HEK293 (cell line): ENCODE measurements at regions not wholly inside any gene's neighbourhood (a gene's known extent, or its start where the extent isn't known, plus 50 kb on each side); places are given as distances from the start of the nearest gene placed in this dataset.

ENCODE experiments used
- CTCF ChIA-PET: fragments of 350-600 bp; formaldehyde crosslinking; extraction: SDS; loops from one replicate; lab custom pipeline; 2021; ENCODE audit warnings: antibody characterized with exemption; lab: Yijun Ruan, JAX
- POLR2A ChIA-PET: fragments of 300-600 bp; formaldehyde crosslinking; extraction: SDS; loops from one replicate; lab custom pipeline; 2020; ENCODE audit warnings: antibody characterized with exemption, inconsistent platforms; lab: Yijun Ruan, JAX
- H3K27ac ChIP-seq: fragments of 200-500 bp; sonication (Bioruptor generic); 2 replicates; pipeline ENCODE4 v1.5.1; 2014; ENCODE audit warnings: low read depth, low read length, control low read depth, inconsistent platforms; ENCODE audit errors: extremely low read depth
- H3K36me3 ChIP-seq, 2 experiments: fragments of 200-500 bp in 1 of 2; sonication (Bioruptor generic) in 1 of 2; 1 replicate in 1 of 2; 2 replicates in 1 of 2; pipeline ENCODE4 v1.5.1; 2014 to 2017; ENCODE audit warnings: inconsistent platforms in 2 of 2, low read length in 2 of 2; ENCODE audit not compliant: control insufficient read depth in 2 of 2, insufficient read depth in 1 of 2
- H3K4me1 ChIP-seq: fragments of 200-500 bp; sonication (Bioruptor generic); 2 replicates; pipeline ENCODE4 v1.5.1; 2014; ENCODE audit warnings: mild to moderate bottlenecking, low read length, inconsistent platforms; ENCODE audit not compliant: control insufficient read depth, insufficient read depth
- H3K4me3 ChIP-seq: 2 replicates; pipeline ENCODE4 v1.5.1; 2011; ENCODE audit warnings: low read depth, mild to moderate bottlenecking, control low read depth, low read length, moderate library complexity
- H3K9me3 ChIP-seq: fragments of 200-500 bp; sonication (Bioruptor generic); 2 replicates; pipeline ENCODE4 v1.5.1; 2014; ENCODE audit warnings: low read depth, low read length, inconsistent platforms; ENCODE audit not compliant: control insufficient read depth, insufficient read depth
- OVOL3 ChIP-seq: fragments of 450-650 bp; formaldehyde crosslinking; IDR thresholded peaks from 2 replicates; pipeline ENCODE4 v1.5.1; 2016; ENCODE audit warnings: missing biosample characterization, missing genetic modification characterization
- SP2 ChIP-seq: fragments of 450-650 bp; formaldehyde crosslinking; IDR thresholded peaks from 2 replicates; pipeline ENCODE4 v1.5.1; 2016; ENCODE audit warnings: missing biosample characterization, missing genetic modification characterization
- SP3 ChIP-seq: fragments of 450-650 bp; formaldehyde crosslinking; IDR thresholded peaks from 2 replicates; pipeline ENCODE4 v1.5.1; 2016; ENCODE audit warnings: missing biosample characterization, missing genetic modification characterization
- ZFP3 ChIP-seq: fragments of 450-650 bp; formaldehyde crosslinking; IDR thresholded peaks from 2 replicates; pipeline ENCODE4 v1.5.1; 2016; ENCODE audit warnings: low read depth, missing biosample characterization, missing genetic modification characterization
- ZNF214 ChIP-seq: fragments of 450-650 bp; formaldehyde crosslinking; IDR thresholded peaks from 2 replicates; pipeline ENCODE4 v1.5.1; 2017; ENCODE audit warnings: missing biosample characterization, mild to moderate bottlenecking, missing genetic modification characterization, borderline replicate concordance
- ZNF302 ChIP-seq: fragments of 450-650 bp; formaldehyde crosslinking; IDR thresholded peaks from 2 replicates; pipeline ENCODE4 v1.5.1; 2016; ENCODE audit warnings: missing biosample characterization, missing genetic modification characterization, low read depth
- ZNF341 ChIP-seq: fragments of 450-650 bp; formaldehyde crosslinking; IDR thresholded peaks from 2 replicates; pipeline ENCODE4; 2016; ENCODE audit warnings: low read depth, missing biosample characterization, missing genetic modification characterization
- ZNF558 ChIP-seq: fragments of 450-650 bp; formaldehyde crosslinking; IDR thresholded peaks from 2 replicates; pipeline ENCODE4 v1.5.1; 2016; ENCODE audit warnings: missing biosample characterization, missing genetic modification characterization
- ZNF571 ChIP-seq: fragments of 450-650 bp; formaldehyde crosslinking; IDR thresholded peaks from 2 replicates; pipeline ENCODE4 v1.5.0; 2017; ENCODE audit warnings: missing biosample characterization, missing genetic modification characterization
- ZNF658 ChIP-seq: fragments of 450-650 bp; formaldehyde crosslinking; IDR thresholded peaks from 2 replicates; pipeline ENCODE4; 2016; ENCODE audit warnings: missing biosample characterization, missing genetic modification characterization
- ZNF670 ChIP-seq: fragments of 450-650 bp; formaldehyde crosslinking; IDR thresholded peaks from 2 replicates; pipeline ENCODE4 v1.5.1; 2016; ENCODE audit warnings: missing biosample characterization, missing genetic modification characterization, low read depth
- ZNF701 ChIP-seq: fragments of 450-650 bp; formaldehyde crosslinking; IDR thresholded peaks from 2 replicates; pipeline ENCODE4 v1.5.1; 2016; ENCODE audit warnings: missing biosample characterization, missing genetic modification characterization
- ZNF76 ChIP-seq: fragments of 450-650 bp; formaldehyde crosslinking; IDR thresholded peaks from 2 replicates; pipeline ENCODE4; 2016; ENCODE audit warnings: low read depth, missing biosample characterization, missing genetic modification characterization, borderline replicate concordance
- ZNF837 ChIP-seq: fragments of 450-650 bp; formaldehyde crosslinking; IDR thresholded peaks from 2 replicates; pipeline ENCODE4 v1.5.1; 2016; ENCODE audit warnings: missing biosample characterization, missing genetic modification characterization
- TF ChIP-seq, protein P1 (sequence below): fragments of 450-650 bp; formaldehyde crosslinking; IDR thresholded peaks from 2 replicates; pipeline ENCODE4 v1.5.1; 2016; ENCODE audit warnings: missing biosample characterization, missing genetic modification characterization
- TF ChIP-seq, protein P2 (sequence below): fragments of 450-650 bp; IDR thresholded peaks from 2 replicates; pipeline ENCODE4 v1.5.1; 2018; ENCODE audit warnings: missing biosample characterization, mild to moderate bottlenecking, missing genetic modification characterization
- TF ChIP-seq, protein P3 (sequence below): sonication (generic); formaldehyde crosslinking; IDR thresholded peaks from 2 replicates; pipeline ENCODE4 v1.8.1; 2022; ENCODE audit warnings: mild to moderate bottlenecking, moderate library complexity, missing genetic modification reagents
- TF ChIP-seq, protein P4 (sequence below): fragments of 450-650 bp; formaldehyde crosslinking; optimal IDR thresholded peaks from 2 replicates; pipeline ENCODE3; 2016; ENCODE audit warnings: missing biosample characterization, mild to moderate bottlenecking, missing genetic modification characterization
- TF ChIP-seq, protein P5 (sequence below): fragments of 450-650 bp; formaldehyde crosslinking; conservative IDR thresholded peaks from 2 replicates; pipeline ENCODE4 v1.5.1; 2016; ENCODE audit warnings: low read depth, missing biosample characterization, missing genetic modification characterization

DNA sequence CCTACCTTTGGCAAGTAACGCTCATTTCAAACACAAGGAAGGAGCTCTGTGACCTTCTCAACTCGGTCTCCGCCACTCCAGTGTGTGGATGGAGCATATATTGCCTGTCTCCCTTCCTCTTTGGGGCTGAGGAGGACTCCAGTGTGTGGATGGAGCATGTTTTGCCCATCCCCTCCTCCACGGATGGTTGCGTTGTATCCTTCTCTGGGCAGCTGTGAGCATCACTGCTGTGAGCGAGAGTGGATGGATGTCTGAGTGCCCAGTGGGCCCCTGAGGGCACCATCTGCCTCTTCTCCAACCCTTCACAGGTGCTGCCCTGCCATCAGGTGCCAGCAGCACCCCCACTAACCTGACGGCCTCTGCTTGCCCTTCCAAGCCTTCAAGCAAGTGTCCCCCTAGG, 186.2 kb downstream of the TEX29 start:
- POLR2A ChIA-PET: no interaction called here

DNA sequence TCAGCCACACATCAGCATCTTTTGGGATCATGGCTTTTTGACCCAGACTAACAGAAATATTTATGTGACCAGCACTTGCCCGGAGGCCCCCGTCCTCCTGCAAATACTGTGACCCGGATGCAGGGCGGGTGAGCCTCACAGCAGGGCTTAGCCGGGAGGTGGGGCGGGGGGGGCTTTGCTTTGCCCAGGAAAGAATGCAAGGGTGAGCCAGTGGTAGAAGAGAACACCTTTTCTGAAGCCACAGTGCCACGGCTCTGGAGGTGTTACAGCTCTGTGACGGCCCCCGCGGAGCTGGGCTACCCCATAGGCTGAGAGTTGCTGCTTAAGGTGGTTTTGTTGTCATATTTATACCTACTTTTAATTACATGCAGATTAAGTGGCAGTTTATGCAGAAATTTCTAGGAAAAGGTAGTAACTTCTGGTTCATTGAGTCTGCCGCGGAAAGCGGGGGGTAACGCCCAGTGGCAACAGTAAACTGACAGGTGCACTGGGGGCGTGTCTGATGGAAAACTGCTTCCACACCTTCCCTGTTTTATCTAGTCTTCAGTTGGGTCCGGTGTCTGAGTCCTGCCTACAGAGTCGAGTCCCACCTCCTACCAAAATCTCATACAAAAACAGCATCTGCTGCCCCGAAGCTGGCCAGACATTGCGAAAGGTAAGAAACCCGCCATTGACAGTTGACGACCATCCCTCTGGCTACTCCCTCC, 187.9 kb downstream of the TEX29 start:
- Histone ChIP-seq H3K36me3 (no peaks in the 10 kb centered on the region), H3K9me3 (no peaks in the 10 kb centered on the region), H3K4me1 (no peaks in the 10 kb centered on the region), H3K4me3 (no peak overlapping the region), H3K27ac (no peak overlapping the region)
- CTCF ChIA-PET: interaction anchor here (0.6 kb wide), 1 partner anchor 26 kb away, joined by 3 read pairs; no protein-coding TSS in a partner anchor
- POLR2A ChIA-PET: no interaction called here
- no peak for TF ChIP-seq ZNF302 (tag by site-specific recombination)
- no peak for TF ChIP-seq ZNF701
- no peak for TF ChIP-seq OVOL3
- TF ChIP-seq, protein P1, sequence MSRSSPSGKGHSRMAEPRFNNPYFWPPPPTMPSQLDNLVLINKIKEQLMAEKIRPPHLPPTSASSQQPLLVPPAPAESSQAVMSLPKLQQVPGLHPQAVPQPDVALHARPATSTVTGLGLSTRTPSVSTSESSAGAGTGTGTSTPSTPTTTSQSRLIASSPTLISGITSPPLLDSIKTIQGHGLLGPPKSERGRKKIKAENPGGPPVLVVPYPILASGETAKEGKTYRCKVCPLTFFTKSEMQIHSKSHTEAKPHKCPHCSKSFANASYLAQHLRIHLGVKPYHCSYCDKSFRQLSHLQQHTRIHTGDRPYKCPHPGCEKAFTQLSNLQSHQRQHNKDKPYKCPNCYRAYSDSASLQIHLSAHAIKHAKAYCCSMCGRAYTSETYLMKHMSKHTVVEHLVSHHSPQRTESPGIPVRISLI (tag by site-specific recombination): no peak
- no peak for TF ChIP-seq ZNF670 (tag by site-specific recombination)
- TF ChIP-seq ZNF658: no peak
- TF ChIP-seq, all 188 proteins: peak for 0

More for the DNA sequence above, 186.2 kb downstream of the TEX29 start:
- TF ChIP-seq, protein P2, sequence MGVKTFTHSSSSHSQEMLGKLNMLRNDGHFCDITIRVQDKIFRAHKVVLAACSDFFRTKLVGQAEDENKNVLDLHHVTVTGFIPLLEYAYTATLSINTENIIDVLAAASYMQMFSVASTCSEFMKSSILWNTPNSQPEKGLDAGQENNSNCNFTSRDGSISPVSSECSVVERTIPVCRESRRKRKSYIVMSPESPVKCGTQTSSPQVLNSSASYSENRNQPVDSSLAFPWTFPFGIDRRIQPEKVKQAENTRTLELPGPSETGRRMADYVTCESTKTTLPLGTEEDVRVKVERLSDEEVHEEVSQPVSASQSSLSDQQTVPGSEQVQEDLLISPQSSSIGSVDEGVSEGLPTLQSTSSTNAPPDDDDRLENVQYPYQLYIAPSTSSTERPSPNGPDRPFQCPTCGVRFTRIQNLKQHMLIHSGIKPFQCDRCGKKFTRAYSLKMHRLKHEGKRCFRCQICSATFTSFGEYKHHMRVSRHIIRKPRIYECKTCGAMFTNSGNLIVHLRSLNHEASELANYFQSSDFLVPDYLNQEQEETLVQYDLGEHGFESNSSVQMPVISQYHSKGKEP (tag by site-specific recombination): no peak
- TF ChIP-seq ZNF571 (tag by site-specific recombination) (no peak), ZNF76 (tag by site-specific recombination) (no peak), SP3 (no peak)
- TF ChIP-seq, protein P3, sequence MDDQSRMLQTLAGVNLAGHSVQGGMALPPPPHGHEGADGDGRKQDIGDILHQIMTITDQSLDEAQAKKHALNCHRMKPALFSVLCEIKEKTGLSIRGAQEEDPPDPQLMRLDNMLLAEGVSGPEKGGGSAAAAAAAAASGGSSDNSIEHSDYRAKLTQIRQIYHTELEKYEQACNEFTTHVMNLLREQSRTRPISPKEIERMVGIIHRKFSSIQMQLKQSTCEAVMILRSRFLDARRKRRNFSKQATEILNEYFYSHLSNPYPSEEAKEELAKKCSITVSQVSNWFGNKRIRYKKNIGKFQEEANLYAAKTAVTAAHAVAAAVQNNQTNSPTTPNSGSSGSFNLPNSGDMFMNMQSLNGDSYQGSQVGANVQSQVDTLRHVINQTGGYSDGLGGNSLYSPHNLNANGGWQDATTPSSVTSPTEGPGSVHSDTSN (CRISPR knock-in tag): no peak
- TF ChIP-seq, all 188 proteins: peak for 0
- CTCF ChIA-PET: no interaction called here
- H3K27ac ChIP-seq: no peak overlapping the region
- no peaks in the 10 kb centered on the region for H3K4me1 ChIP-seq
- no peaks in the 10 kb centered on the region for H3K9me3 ChIP-seq
- H3K4me3 ChIP-seq: no peak overlapping the region
- no peaks in the 10 kb centered on the region for H3K36me3 ChIP-seq

DNA sequence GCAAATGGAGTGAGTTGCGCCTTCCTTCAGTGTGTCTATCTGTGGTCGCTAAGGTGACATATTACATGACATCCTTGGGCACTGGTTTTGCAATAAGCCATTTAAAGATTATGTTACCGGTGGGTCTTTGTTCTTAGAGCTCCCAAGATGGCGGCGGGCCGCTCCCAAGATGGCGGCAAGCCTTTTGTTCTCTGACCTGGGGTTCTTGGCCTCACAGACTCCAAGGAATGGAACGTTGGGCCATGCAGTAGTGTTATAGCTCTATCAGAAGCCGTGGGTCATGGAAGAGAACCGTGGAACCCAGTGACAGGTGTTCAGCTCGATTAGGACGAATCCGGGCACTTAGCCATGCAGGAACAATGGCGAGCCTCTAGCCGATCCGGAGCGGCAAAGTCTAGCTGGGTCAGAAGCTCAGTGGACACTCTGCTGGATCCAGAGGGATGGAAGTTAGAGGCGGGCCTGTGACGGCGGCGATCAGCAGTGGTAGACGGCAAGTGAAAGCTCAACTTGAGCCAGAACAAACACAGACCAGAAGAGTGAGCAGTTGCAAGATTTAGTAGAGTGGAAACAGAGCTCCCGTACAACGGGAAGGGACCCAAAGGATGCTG, 188.6 kb downstream of the TEX29 start:
- Histone ChIP-seq H3K4me1 (no peaks in the 10 kb centered on the region), H3K36me3 (no peaks in the 10 kb centered on the region), H3K27ac (no peak overlapping the region), H3K4me3 (no peak overlapping the region), H3K9me3 (no peaks in the 10 kb centered on the region)
- ChIA-PET CTCF (interaction anchor here (0.6 to 1.3 kb wide), 2 partner anchors 8 to 27 kb away, joined by 3 read pairs; no protein-coding TSS in a partner anchor), POLR2A (no interaction called here)
- TF ChIP-seq, protein P2 (tag by site-specific recombination): no peak
- TF ChIP-seq ZNF214 (tag by site-specific recombination) (no peak), ZFP3 (tag by site-specific recombination) (no peak), SP2 (tag by site-specific recombination) (no peak), ZNF341 (no peak), ZNF558 (no peak), ZNF658 (no peak), ZNF571 (tag by site-specific recombination) (no peak), ZNF837 (tag by site-specific recombination) (no peak)
- TF ChIP-seq, protein P4, sequence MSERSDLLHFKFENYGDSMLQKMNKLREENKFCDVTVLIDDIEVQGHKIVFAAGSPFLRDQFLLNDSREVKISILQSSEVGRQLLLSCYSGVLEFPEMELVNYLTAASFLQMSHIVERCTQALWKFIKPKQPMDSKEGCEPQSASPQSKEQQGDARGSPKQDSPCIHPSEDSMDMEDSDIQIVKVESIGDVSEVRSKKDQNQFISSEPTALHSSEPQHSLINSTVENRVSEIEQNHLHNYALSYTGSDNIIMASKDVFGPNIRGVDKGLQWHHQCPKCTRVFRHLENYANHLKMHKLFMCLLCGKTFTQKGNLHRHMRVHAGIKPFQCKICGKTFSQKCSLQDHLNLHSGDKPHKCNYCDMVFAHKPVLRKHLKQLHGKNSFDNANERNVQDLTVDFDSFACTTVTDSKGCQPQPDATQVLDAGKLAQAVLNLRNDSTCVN: no peak
- TF ChIP-seq, protein P5, sequence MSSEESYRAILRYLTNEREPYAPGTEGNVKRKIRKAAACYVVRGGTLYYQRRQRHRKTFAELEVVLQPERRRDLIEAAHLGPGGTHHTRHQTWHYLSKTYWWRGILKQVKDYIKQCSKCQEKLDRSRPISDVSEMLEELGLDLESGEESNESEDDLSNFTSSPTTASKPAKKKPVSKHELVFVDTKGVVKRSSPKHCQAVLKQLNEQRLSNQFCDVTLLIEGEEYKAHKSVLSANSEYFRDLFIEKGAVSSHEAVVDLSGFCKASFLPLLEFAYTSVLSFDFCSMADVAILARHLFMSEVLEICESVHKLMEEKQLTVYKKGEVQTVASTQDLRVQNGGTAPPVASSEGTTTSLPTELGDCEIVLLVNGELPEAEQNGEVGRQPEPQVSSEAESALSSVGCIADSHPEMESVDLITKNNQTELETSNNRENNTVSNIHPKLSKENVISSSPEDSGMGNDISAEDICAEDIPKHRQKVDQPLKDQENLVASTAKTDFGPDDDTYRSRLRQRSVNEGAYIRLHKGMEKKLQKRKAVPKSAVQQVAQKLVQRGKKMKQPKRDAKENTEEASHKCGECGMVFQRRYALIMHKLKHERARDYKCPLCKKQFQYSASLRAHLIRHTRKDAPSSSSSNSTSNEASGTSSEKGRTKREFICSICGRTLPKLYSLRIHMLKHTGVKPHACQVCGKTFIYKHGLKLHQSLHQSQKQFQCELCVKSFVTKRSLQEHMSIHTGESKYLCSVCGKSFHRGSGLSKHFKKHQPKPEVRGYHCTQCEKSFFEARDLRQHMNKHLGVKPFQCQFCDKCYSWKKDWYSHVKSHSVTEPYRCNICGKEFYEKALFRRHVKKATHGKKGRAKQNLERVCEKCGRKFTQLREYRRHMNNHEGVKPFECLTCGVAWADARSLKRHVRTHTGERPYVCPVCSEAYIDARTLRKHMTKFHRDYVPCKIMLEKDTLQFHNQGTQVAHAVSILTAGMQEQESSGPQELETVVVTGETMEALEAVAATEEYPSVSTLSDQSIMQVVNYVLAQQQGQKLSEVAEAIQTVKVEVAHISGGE (tag by site-specific recombination): no peak
